Stimulated activated naive CD4-positive, alpha-beta T cell (primary cell): ENCODE measurements at regions not wholly inside any gene's neighbourhood (a gene's known extent, or its start where the extent isn't known, plus 50 kb on each side); places are given as distances from the start of the nearest gene placed in this dataset.

Experiments
- DNase-seq, 6 experiments: peaks; one replicate each; lab custom pipeline; 2025; lab: John Stamatoyannopoulos, UW

GRCh38 chr1:80994934-80995333 lies 805.8 kb upstream of the ADGRL2 start:
- no peak for DNase-seq

GRCh38 chr1:80994038-80994437 lies 806.7 kb upstream of the ADGRL2 start:
- no peak for DNase-seq

GRCh38 chr1:80993154-80993980 lies 807.4 kb upstream of the ADGRL2 start:
- DNase-seq: no peak

- DNase-seq: no peak
Observed at GRCh38 chr1:80989455-80989854, 811.3 kb upstream of the ADGRL2 start.

GRCh38 chr1:80988926-80989325 lies 811.8 kb upstream of the ADGRL2 start:
- DNase-seq: no peak

- no peak for DNase-seq
Observed at GRCh38 chr1:80987824-80988223, 812.9 kb upstream of the ADGRL2 start.

GRCh38 chr1:80987106-80987505 lies 813.6 kb upstream of the ADGRL2 start:
- no peak for DNase-seq

- no peak for DNase-seq
Observed at GRCh38 chr1:80982831-80983230, 817.9 kb upstream of the ADGRL2 start.

GRCh38 chr1:80973101-80973500 lies 827.6 kb upstream of the ADGRL2 start:
- DNase-seq: no peak

- DNase-seq: no peak
Observed at GRCh38 chr1:80966266-80966665, 834.5 kb upstream of the ADGRL2 start.

GRCh38 chr1:80962564-80962963 lies 838.2 kb upstream of the ADGRL2 start:
- DNase-seq: no peak

- no peak for DNase-seq
Observed at GRCh38 chr1:80961464-80962190, 839.1 kb upstream of the ADGRL2 start.

- no peak for DNase-seq
Observed at GRCh38 chr1:80933346-80933745, 867.4 kb upstream of the ADGRL2 start.

- no peak for DNase-seq
Observed at GRCh38 chr1:80931178-80931577, 869.6 kb upstream of the ADGRL2 start.

- DNase-seq: no peak
Observed at GRCh38 chr1:80929868-80930508, 870.7 kb upstream of the ADGRL2 start.

GRCh38 chr1:80926531-80926930 lies 874.2 kb upstream of the ADGRL2 start:
- DNase-seq: no peak

GRCh38 chr1:80925130-80925805 lies 875.5 kb upstream of the ADGRL2 start:
- no peak for DNase-seq

- no peak for DNase-seq
Observed at GRCh38 chr1:80924290-80924689, 876.4 kb upstream of the ADGRL2 start.

- no peak for DNase-seq
Observed at GRCh38 chr1:80922906-80923305, 877.8 kb upstream of the ADGRL2 start.

GRCh38 chr1:80919426-80919825 lies 881.3 kb upstream of the ADGRL2 start:
- DNase-seq: no peak

GRCh38 chr1:80918380-80918779 lies 882.4 kb upstream of the ADGRL2 start:
- no peak for DNase-seq

GRCh38 chr1:80917826-80918225 lies 882.9 kb upstream of the ADGRL2 start:
- no peak for DNase-seq
